Inferior parietal cortex (tissue), 1 donor: ENCODE measurements at regions not wholly inside any gene's neighbourhood (a gene's known extent, or its start where the extent isn't known, plus 50 kb on each side); places are given as distances from the start of the nearest gene placed in this dataset.
"Not testable (repeated sequence)": the region's sequence is repeated elsewhere in the genome, so short reads cannot be mapped to it uniquely, and the experiment has no call there.

Experiments used
- DNase-seq: peaks from one replicate; pipeline ENCODE4 v3.0.0-alpha.2; 2016; ENCODE audit errors: extremely low spot score

- DNase-seq = no peak
Measured at GRCh38 chr4:187125062-187125461, 401.4 kb upstream of the FAT1 start.

GRCh38 chr4:187127456-187127855, 403.8 kb upstream of the FAT1 start:
- no peak for DNase-seq

- DNase-seq = no peak
Measured at GRCh38 chr4:187128222-187128621, 404.6 kb upstream of the FAT1 start.

GRCh38 chr4:187128976-187129375, 405.3 kb upstream of the FAT1 start:
- DNase-seq = no peak

GRCh38 chr4:187131826-187132225, 408.2 kb upstream of the FAT1 start:
- not testable (repeated sequence) for DNase-seq

GRCh38 chr4:187135878-187136277, 412.2 kb upstream of the FAT1 start:
- DNase-seq = no peak

GRCh38 chr4:187139141-187139540, 415.5 kb upstream of the FAT1 start:
- no peak for DNase-seq

- DNase-seq = no peak
Measured at GRCh38 chr4:187141101-187141500, 417.4 kb upstream of the FAT1 start.

- DNase-seq = no peak
Measured at GRCh38 chr4:187149229-187149945, 425.7 kb upstream of the FAT1 start.

GRCh38 chr4:187157380-187157958, 433.8 kb upstream of the FAT1 start:
- no peak for DNase-seq

- DNase-seq = no peak
Measured at GRCh38 chr4:187158003-187158402, 434.3 kb upstream of the FAT1 start.

GRCh38 chr4:187160486-187160885, 436.8 kb upstream of the FAT1 start:
- DNase-seq = no peak

GRCh38 chr4:187166886-187167512, 443.3 kb upstream of the FAT1 start:
- DNase-seq = no peak

GRCh38 chr4:187171706-187172339, 448.2 kb upstream of the FAT1 start:
- DNase-seq = no peak

GRCh38 chr4:187172340-187172761, 448.7 kb upstream of the FAT1 start:
- no peak for DNase-seq

- no peak for DNase-seq
Measured at GRCh38 chr4:187174749-187175148, 451.1 kb upstream of the FAT1 start.

GRCh38 chr4:187175197-187175596, 451.5 kb upstream of the FAT1 start:
- no peak for DNase-seq

- no peak for DNase-seq
Measured at GRCh38 chr4:187176261-187176910, 452.7 kb upstream of the FAT1 start.

- no peak for DNase-seq
Measured at GRCh38 chr4:187178084-187178483, 454.4 kb upstream of the FAT1 start.

- DNase-seq = no peak
Measured at GRCh38 chr4:187178587-187178986, 454.9 kb upstream of the FAT1 start.

- no peak for DNase-seq
Measured at GRCh38 chr4:187179086-187180058, 455.7 kb upstream of the FAT1 start.
